ENCODE measurements at regions not wholly inside any gene's neighbourhood (a gene's known extent, or its start where the extent isn't known, plus 50 kb on each side); places are given as distances from the start of the nearest gene placed in this dataset.
"Not testable (repeated sequence)": the region's sequence is repeated elsewhere in the genome, so short reads cannot be mapped to it uniquely, and the experiment has no call there.

DNA sequence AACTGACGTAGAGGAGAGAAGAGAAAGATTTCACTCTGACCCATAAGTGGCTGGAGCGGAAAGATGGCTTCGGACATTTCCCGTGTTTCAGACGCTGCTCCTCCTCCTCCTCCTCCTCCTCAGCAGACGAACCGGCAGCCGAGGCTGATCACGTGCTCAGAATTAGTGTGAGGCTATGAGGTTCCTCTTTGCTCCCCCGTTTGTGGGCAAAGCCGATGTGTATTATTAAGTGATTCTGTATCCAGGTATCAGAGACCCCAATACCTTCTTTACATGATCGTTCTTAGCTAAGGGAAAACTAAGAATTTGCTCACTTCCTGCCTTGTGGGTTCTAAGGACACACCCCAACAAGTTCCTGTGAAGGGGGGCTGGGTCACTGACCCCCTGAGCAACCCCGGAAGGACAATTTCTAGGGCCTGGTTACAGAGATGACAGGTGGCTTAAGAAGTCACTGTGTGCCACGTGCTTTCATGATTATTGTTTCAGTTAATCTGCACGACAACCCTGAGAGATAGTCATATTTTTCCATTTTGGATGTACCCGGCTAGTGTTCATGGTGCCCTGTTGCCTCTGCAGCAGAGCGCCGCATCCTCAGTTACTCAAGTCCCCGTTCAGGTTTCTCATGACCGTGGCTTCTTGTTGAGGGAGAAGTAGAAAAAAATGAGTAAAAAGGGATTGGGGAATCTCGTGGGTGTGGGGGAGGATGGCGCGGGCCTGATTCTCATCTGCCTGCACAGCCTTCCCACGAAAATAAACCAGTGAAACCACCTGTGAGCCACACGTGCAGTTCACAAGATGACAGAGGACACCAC, 671.8 kb downstream of the QKI start:
- no peaks in the 10 kb centered on the region for H3K9me3 ChIP-seq (ENCODE audit: control insufficient read depth, insufficient read depth, low read length)
- H3K36me3 ChIP-seq (ENCODE audit: insufficient read depth, low read length) = no peaks in the 10 kb centered on the region
- no peak overlapping the region for H3K9ac ChIP-seq (ENCODE audit: low read depth, low read length)
- H3K4me1 ChIP-seq (ENCODE audit: insufficient read depth, low read length) = peaks cover 7% of the 10 kb centered on the region; the same call in 1 of the 2 replicates

DNA sequence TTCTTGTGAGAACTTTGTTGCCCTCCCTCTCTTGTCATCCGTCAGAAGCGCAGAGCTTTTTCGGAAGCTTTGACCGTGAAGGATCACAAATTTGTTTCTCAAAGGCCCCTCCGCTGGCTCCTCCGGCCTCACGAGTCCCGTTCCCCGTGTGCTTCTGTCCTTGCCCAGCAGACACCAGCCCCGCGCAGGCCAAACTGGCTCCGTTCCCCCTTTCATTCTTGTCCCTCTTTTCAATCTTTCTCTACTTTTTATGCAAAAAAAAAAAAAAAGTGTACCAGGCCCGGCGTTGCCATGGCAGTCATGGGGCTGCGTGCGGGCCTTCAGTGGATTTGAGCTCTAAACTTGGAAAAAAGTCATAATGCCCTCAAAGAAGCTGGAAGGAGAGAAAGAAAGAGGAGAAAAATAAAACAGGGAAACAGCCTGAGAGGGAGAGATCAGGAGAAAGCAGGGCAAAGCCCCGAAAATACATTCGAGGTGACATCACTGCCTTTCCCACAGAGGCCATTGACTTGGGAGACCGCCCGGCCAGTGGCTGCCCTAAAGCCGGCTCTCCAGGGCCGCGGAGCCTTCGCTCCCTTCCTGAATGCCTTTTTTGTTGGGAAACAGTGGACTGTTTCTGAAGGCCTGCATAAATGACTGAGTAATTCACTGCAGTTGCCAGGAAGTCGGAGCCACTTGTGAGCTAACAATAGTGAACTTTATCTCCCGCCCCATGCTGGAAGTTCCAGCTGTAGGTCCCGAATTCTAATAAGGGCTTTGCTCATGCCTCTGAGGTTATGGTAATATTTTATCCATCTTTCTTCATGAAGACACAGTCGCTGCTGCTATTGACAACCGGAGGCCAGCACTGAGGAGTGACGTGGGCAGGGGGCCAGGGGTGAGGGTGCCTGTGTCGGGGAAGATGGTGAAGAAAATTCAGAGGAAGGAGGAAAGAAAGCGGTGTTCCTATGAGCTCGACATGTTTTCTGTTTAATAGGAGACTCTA, 670.9 kb downstream of the QKI start:
- Histone ChIP-seq H3K36me3 (ENCODE audit: insufficient read depth, low read length) (no peaks in the 10 kb centered on the region), H3K4me1 (ENCODE audit: insufficient read depth, low read length) (peaks cover 7% of the 10 kb centered on the region; the same call in 1 of the 2 replicates), H3K9me3 (ENCODE audit: control insufficient read depth, insufficient read depth, low read length) (no peaks in the 10 kb centered on the region), H3K9ac (ENCODE audit: low read depth, low read length) (no peak overlapping the region)

DNA sequence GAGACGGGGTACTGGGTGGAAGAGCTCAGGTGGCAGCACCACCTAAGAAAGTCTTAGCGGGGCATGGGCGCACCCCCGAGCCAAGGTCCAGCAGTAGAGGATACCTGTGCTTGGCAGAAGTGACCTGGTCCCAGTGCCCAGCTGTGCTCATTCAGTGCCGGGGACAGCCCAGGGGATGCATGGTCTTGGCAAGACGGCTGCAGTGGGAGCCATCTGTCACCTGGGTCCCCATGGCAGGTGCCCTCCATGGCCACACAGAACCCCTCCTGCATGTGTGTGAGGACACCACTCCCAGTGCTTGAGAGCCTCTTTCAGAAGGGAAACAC, 664.7 kb downstream of the QKI start:
- H3K9ac ChIP-seq (ENCODE audit: low read depth, low read length) = no peak overlapping the region
- no peaks in the 10 kb centered on the region for H3K4me1 ChIP-seq (ENCODE audit: insufficient read depth, low read length)
- H3K9me3 ChIP-seq (ENCODE audit: control insufficient read depth, insufficient read depth, low read length) = no peaks in the 10 kb centered on the region
- no peaks in the 10 kb centered on the region for H3K36me3 ChIP-seq (ENCODE audit: insufficient read depth, low read length)

DNA sequence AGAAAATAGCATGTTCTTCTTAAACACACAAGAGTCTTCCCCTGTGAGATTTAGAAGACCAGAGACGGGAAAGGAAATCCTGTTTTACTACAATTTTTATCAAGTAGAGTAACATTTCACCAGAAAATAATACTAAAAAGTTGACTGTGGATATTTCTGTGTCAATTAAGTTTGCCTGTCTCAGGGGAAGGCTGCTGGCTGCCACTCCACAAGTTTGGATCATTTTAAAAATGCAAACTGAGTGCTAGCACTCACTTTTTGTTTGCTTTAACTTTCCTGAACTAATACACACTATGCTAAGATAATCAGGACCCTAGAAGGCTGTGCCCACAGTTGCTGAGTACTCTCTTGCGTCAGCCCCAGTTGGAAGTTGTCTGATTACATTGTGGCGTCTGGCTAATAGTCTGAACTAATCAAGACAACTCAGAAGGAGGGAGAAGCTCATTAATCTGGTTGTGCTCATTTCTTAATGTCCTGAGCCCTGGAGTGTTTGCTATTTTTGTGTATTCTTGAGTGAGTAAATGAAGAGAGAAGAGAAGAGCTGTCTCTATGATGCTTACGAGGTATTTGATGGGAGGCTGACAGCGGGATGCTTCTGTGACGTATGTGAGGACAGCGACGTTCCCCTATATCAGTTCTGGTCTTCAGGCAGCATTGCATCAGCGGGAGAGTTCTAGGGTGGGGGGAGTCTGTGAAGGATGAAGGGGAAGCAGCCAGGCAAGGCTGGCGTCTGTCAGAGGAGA, 664.2 kb downstream of the QKI start:
- Histone ChIP-seq H3K4me1 (ENCODE audit: insufficient read depth, low read length) (no peaks in the 10 kb centered on the region), H3K9ac (ENCODE audit: low read depth, low read length) (no peak overlapping the region)

DNA sequence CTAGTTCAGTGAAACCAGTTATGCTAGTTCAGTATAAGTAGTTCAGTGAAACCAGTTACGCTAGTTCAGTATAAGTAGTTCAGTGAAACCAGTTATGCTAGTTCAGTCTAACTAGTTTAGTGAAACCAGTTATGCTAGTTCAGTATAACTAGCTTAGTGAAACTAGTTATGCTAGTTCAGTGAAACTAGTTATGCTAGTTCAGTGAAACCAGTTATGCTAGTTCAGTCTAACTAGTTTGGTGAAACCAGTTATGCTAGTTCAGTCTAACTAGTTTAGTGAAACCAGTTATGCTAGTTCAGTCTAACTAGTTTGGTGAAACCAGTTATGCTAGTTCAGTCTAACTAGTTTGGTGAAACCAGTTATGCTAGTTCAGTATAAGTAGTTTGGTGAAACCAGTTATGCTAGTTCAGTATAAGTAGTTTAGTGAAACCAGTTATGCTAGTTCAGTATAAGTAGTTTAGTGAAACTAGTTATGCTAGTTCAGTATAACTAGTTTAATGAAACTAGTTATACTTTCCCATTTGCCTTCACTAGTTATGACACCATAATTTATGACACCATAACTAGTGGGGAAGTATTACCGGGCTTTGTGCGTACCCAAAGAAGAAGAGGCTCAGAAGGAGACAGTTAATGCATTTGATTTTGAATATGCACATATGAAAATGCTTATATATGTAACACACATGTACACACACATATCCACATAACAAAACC, 662.5 kb downstream of the QKI start:
- H3K9me3 ChIP-seq (ENCODE audit: control insufficient read depth, insufficient read depth, low read length); H3K4me1 ChIP-seq (ENCODE audit: insufficient read depth, low read length); H3K9ac ChIP-seq (ENCODE audit: low read depth, low read length); H3K36me3 ChIP-seq (ENCODE audit: insufficient read depth, low read length): not testable (repeated sequence)

More for the DNA sequence above, 664.2 kb downstream of the QKI start:
- Histone ChIP-seq H3K9me3 (ENCODE audit: control insufficient read depth, insufficient read depth, low read length) (no peaks in the 10 kb centered on the region), H3K36me3 (ENCODE audit: insufficient read depth, low read length) (no peaks in the 10 kb centered on the region)

DNA sequence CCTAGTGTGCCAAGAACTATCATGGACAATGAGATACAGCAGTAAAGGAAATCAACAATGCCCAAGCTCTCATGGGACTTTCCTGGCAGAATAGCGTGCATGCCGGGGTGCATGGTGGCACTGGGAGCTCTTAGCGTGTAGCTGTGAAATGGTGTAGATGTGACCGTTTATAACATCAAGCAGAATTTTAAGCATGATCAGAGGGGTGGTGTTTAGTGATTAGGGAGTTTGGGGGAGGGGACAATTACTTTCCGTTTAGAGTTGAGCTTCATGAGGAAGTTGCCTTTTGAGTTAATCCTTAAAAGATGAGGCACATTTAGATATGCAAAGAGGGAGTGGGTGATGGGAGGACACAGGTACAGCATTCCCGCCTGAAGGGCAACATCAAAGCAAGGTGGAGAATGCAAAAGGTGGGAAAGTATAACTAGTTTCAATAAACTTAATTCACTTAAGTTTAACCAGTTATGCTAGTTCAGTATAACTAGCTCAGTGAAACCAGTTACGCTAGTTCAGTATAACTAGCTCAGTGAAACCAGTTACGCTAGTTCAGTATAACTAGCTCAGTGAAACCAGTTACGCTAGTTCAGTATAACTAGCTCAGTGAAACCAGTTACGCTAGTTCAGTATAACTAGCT, 661.6 kb downstream of the QKI start:
- Histone ChIP-seq H3K9ac (ENCODE audit: low read depth, low read length) (no peak overlapping the region), H3K36me3 (ENCODE audit: insufficient read depth, low read length) (no peaks in the 10 kb centered on the region), H3K9me3 (ENCODE audit: control insufficient read depth, insufficient read depth, low read length) (no peaks in the 10 kb centered on the region), H3K4me1 (ENCODE audit: insufficient read depth, low read length) (no peaks in the 10 kb centered on the region)

DNA sequence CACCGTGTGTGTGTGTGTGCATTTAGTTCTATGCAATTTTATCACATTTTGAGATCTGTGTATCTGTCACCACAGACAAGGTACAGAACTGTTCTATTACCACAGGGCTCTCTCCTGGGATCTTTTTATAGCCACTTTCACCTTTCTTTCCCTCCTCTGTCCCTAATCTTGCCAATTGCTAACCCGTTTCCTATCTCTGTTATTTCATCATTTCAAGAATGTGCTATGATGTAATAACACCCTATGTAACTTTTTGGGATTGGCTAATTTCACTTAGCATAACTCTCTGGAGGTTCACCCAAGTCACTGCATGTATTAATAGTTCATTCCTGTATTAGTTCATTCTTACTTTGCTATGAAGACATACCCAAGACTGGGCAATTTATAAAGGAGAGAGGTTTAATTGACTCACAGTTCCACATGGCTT, 657.7 kb downstream of the QKI start:
- H3K9ac ChIP-seq (ENCODE audit: low read depth, low read length) = no peak overlapping the region
- no peaks in the 10 kb centered on the region for H3K4me1 ChIP-seq (ENCODE audit: insufficient read depth, low read length)
- no peaks in the 10 kb centered on the region for H3K9me3 ChIP-seq (ENCODE audit: control insufficient read depth, insufficient read depth, low read length)
- no peaks in the 10 kb centered on the region for H3K36me3 ChIP-seq (ENCODE audit: insufficient read depth, low read length)

DNA sequence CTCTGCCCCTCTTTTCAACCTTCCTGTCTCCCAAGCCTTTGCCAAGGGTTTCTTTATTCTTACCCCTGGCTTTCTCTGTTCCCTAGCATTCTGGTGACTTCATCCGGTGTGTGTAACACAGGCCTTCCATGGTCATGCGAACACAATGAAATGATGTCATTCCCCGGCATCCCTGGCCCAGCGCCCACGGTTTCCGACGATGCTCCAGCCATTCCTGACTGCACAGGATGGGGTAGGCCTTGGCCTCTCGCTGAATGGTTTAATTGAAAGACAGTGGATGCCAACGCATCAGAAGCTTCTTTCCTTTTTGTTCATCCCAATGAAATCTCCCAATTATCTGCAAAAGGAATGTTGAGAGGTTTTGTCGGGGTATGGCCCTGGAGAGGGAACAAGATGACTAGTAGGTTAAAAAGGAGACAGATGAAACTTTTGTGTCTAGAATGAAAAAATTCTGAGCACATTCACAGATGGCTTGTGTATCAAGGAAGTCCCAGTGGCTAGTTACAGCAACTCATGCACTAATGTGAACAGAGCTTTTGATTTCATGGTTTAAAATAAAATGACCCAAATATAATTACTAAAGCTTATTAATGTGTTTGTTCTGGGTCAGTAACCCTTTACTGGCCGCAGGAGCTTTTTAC, 655.0 kb downstream of the QKI start:
- no peak overlapping the region for H3K9ac ChIP-seq (ENCODE audit: low read depth, low read length)
- no peaks in the 10 kb centered on the region for H3K9me3 ChIP-seq (ENCODE audit: control insufficient read depth, insufficient read depth, low read length)
- no peaks in the 10 kb centered on the region for H3K4me1 ChIP-seq (ENCODE audit: insufficient read depth, low read length)
- H3K36me3 ChIP-seq (ENCODE audit: insufficient read depth, low read length) = no peaks in the 10 kb centered on the region

DNA sequence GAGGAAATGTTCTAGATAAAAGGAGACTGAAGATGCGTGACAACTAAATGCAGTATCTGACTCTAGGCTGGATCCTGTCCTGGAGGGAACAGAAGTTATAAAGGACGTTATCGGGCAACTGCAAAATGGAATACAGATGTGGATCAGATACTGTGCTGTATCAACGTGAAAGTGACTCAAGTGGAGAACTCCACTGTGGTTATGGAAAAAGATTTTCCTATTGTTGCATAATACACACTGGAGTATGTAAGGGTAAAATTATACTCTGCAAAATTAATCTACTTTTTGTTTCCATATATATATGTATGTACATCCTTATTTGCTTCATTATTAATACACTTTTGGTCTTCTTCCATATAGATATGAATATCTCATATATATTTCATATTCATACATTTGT, 654.0 kb downstream of the QKI start:
- Histone ChIP-seq H3K9me3 (ENCODE audit: control insufficient read depth, insufficient read depth, low read length) (no peaks in the 10 kb centered on the region), H3K36me3 (ENCODE audit: insufficient read depth, low read length) (no peaks in the 10 kb centered on the region), H3K4me1 (ENCODE audit: insufficient read depth, low read length) (no peaks in the 10 kb centered on the region), H3K9ac (ENCODE audit: low read depth, low read length) (no peak overlapping the region)

DNA sequence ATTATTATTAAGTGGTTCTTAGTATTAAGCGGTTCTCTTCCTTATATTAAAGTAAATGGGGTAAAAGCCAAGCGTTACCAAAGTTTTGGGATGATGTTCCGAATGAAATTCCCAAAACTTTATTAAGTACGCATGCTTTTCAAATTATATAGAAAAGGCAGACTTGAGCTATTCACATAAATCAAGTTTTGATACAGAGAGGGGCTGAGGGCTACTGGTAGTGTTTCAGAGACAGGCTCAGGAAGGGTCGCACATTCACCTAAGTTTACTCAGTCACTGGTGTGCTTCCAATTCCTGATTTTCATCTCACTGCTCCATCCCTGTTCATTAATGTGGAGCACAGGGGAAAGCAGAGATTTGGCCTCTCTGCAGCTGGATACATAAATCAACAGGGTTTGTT, 652.2 kb downstream of the QKI start:
- H3K4me1 ChIP-seq (ENCODE audit: insufficient read depth, low read length) = no peaks in the 10 kb centered on the region
- no peaks in the 10 kb centered on the region for H3K9me3 ChIP-seq (ENCODE audit: control insufficient read depth, insufficient read depth, low read length)
- no peaks in the 10 kb centered on the region for H3K36me3 ChIP-seq (ENCODE audit: insufficient read depth, low read length)
- no peak overlapping the region for H3K9ac ChIP-seq (ENCODE audit: low read depth, low read length)

DNA sequence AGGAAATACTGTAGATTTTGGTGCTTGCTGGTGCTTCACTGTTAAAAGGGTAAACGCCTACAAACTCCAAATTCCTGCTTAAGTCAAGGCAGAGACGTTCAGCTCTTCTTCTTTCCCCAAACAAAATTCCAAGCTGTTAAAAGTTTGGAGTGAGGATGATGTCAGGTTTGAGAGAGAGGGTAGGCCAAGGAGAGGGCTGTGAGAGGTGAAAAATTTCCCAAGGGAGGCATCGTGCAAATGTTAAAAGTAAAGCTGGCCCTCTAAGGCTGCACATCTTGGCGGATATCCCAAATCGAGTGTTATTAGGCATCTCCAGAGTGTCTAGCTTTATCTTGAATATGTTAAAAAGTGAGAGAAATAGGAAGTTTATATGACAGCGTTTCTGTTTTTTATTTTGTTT, 651.8 kb downstream of the QKI start:
- no peaks in the 10 kb centered on the region for H3K36me3 ChIP-seq (ENCODE audit: insufficient read depth, low read length)
- no peaks in the 10 kb centered on the region for H3K9me3 ChIP-seq (ENCODE audit: control insufficient read depth, insufficient read depth, low read length)
- no peaks in the 10 kb centered on the region for H3K4me1 ChIP-seq (ENCODE audit: insufficient read depth, low read length)
- no peak overlapping the region for H3K9ac ChIP-seq (ENCODE audit: low read depth, low read length)

DNA sequence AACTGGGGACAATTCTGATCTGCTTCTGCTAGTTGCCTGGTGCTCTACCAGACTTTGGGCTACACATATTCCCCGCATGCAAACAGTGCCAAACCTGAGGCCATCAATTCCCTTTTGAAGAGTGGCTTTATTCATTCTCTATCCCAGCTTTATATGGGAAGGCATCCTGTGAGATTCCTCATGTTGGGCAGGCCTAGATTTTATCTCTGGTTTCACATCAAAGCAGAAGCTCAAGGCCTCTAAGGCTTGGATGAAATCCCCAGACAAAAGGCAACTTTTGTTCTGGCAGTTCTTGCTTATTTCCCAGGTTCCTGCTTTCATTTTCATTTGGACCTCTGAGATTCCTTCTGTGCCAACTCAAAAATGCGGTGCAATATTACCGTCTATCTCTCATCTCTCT, 648.8 kb downstream of the QKI start:
- no peaks in the 10 kb centered on the region for H3K9me3 ChIP-seq (ENCODE audit: control insufficient read depth, insufficient read depth, low read length)
- H3K4me1 ChIP-seq (ENCODE audit: insufficient read depth, low read length) = no peaks in the 10 kb centered on the region
- no peaks in the 10 kb centered on the region for H3K36me3 ChIP-seq (ENCODE audit: insufficient read depth, low read length)
- no peak overlapping the region for H3K9ac ChIP-seq (ENCODE audit: low read depth, low read length)

DNA sequence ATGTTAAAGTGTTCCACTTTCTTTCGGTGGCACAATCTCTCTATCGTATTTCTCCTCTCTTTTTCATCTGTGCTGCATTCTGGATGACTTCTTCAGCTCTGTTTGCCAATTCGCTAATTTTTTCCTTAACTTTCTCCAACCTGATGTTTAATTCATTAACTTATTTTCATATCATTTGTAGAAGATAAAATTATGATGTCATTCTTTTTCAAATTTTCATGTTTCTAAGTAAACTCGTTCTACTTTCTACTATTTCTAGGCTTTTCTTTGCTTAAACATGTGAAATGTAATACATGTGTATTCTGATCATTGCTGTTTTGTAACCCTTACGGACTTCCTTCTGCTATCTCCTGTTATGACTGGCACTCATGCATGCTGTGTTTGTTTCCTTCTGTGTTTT, 648.4 kb downstream of the QKI start:
- Histone ChIP-seq H3K4me1 (ENCODE audit: insufficient read depth, low read length) (no peaks in the 10 kb centered on the region), H3K36me3 (ENCODE audit: insufficient read depth, low read length) (no peaks in the 10 kb centered on the region), H3K9me3 (ENCODE audit: control insufficient read depth, insufficient read depth, low read length) (no peaks in the 10 kb centered on the region), H3K9ac (ENCODE audit: low read depth, low read length) (no peak overlapping the region)
